G401 (cell line): ENCODE measurements at regions not wholly inside any gene's neighbourhood (a gene's known extent, or its start where the extent isn't known, plus 50 kb on each side); places are given as distances from the start of the nearest gene placed in this dataset.

Experiments used
- DNase-seq: peaks from one replicate; pipeline ENCODE4 v3.0.0-alpha.2; 2015; ENCODE audit warnings: low spot score
- in situ Hi-C: cut with HindIII; loops from 2 replicates; pipeline ENCODE4 v1.10.0; 2016; ENCODE audit warnings: low sequenced_read_pairs, mixed read lengths

- peak; percentile 78 for DNase-seq
- in situ Hi-C loops = no loop called here
Observed at GRCh38 chr1:193533853-193534252, 347.4 kb upstream of the B3GALT2 start.

- no peak for DNase-seq
- in situ Hi-C loops = no loop called here
Observed at GRCh38 chr1:193525917-193526710, 339.7 kb upstream of the B3GALT2 start.

GRCh38 chr1:193525411-193525810 lies 339.0 kb upstream of the B3GALT2 start:
- in situ Hi-C loops = no loop called here
- no peak for DNase-seq

GRCh38 chr1:193524616-193525015 lies 338.2 kb upstream of the B3GALT2 start:
- in situ Hi-C loops = no loop called here
- no peak for DNase-seq

GRCh38 chr1:193524021-193524420 lies 337.6 kb upstream of the B3GALT2 start:
- no peak for DNase-seq
- in situ Hi-C loops = no loop called here

GRCh38 chr1:193520472-193520871 lies 334.1 kb upstream of the B3GALT2 start:
- no peak for DNase-seq
- in situ Hi-C loops = no loop called here

- in situ Hi-C loops = no loop called here
- DNase-seq = no peak
Observed at GRCh38 chr1:193519922-193520321, 333.5 kb upstream of the B3GALT2 start.

GRCh38 chr1:193516755-193517388 lies 330.5 kb upstream of the B3GALT2 start:
- in situ Hi-C loops = no loop called here

GRCh38 chr1:193514397-193514796 lies 328.0 kb upstream of the B3GALT2 start:
- in situ Hi-C loops = no loop called here
- no peak for DNase-seq

More at GRCh38 chr1:193516755-193517388, 330.5 kb upstream of the B3GALT2 start:
- no peak for DNase-seq

- DNase-seq = no peak
- in situ Hi-C loops = no loop called here
Observed at GRCh38 chr1:193513032-193513431, 326.6 kb upstream of the B3GALT2 start.

- no peak for DNase-seq
- in situ Hi-C loops = no loop called here
Observed at GRCh38 chr1:193504920-193505319, 318.5 kb upstream of the B3GALT2 start.

GRCh38 chr1:193498088-193498655 lies 311.8 kb upstream of the B3GALT2 start:
- in situ Hi-C loops = no loop called here
- DNase-seq = no peak

GRCh38 chr1:193494368-193494767 lies 308.0 kb upstream of the B3GALT2 start:
- in situ Hi-C loops = no loop called here
- DNase-seq = no peak

- no peak for DNase-seq
- in situ Hi-C loops = no loop called here
Observed at GRCh38 chr1:193489191-193489590, 302.8 kb upstream of the B3GALT2 start.

- in situ Hi-C loops = no loop called here
- no peak for DNase-seq
Observed at GRCh38 chr1:193487722-193488121, 301.3 kb upstream of the B3GALT2 start.

GRCh38 chr1:193486671-193487229 lies 300.3 kb upstream of the B3GALT2 start:
- no peak for DNase-seq
- in situ Hi-C loops = no loop called here

GRCh38 chr1:193480755-193481154 lies 294.3 kb upstream of the B3GALT2 start:
- in situ Hi-C loops = no loop called here
- DNase-seq = no peak

GRCh38 chr1:193479187-193479586 lies 292.8 kb upstream of the B3GALT2 start:
- DNase-seq = no peak
- in situ Hi-C loops = no loop called here

- no peak for DNase-seq
- in situ Hi-C loops = no loop called here
Observed at GRCh38 chr1:193476748-193477147, 290.3 kb upstream of the B3GALT2 start.

GRCh38 chr1:193473932-193474331 lies 287.5 kb upstream of the B3GALT2 start:
- in situ Hi-C loops = no loop called here
- no peak for DNase-seq
